Activated naive CD8-positive, alpha-beta T cell (primary cell): ENCODE measurements at regions not wholly inside any gene's neighbourhood (a gene's known extent, or its start where the extent isn't known, plus 50 kb on each side); places are given as distances from the start of the nearest gene placed in this dataset.
"Not testable (repeated sequence)": the region's sequence is repeated elsewhere in the genome, so short reads cannot be mapped to it uniquely, and the experiment has no call there.

Experiments used
- H3K27ac Mint-ChIP-seq: one replicate; pipeline ENCODE4 v1.8.0; 2021; ENCODE audit warnings: mixed read lengths
- H3K27me3 Mint-ChIP-seq: one replicate; pipeline ENCODE4 v1.8.0; 2021; ENCODE audit warnings: mixed read lengths
- H3K36me3 Mint-ChIP-seq: one replicate; pipeline ENCODE4 v1.8.0; 2021; ENCODE audit warnings: mixed read lengths
- H3K4me1 Mint-ChIP-seq: one replicate; pipeline ENCODE4 v1.8.0; 2021; ENCODE audit warnings: low read depth, mixed read lengths
- H3K4me3 Mint-ChIP-seq: one replicate; pipeline ENCODE4 v1.8.0; 2021; ENCODE audit warnings: mild to moderate bottlenecking, mixed read lengths
- H3K9me3 Mint-ChIP-seq: one replicate; pipeline ENCODE4 v1.8.0; 2021; ENCODE audit warnings: low read depth, mixed read lengths

- Mint-ChIP-seq H3K27ac (no peak overlapping the region), H3K36me3 (no peaks in the 10 kb centered on the region), H3K27me3 (no peaks in the 10 kb centered on the region), H3K9me3 (peaks cover 3% of the 10 kb centered on the region), H3K4me3 (no peak overlapping the region), H3K4me1 (no peaks in the 10 kb centered on the region)
Observed at GRCh38 chr10:105733924-105734323, 1092.8 kb downstream of the SORCS3 start.

- Mint-ChIP-seq H3K9me3 (peaks cover 4% of the 10 kb centered on the region), H3K27me3 (no peaks in the 10 kb centered on the region), H3K4me3 (no peak overlapping the region), H3K27ac (no peak overlapping the region), H3K4me1 (no peaks in the 10 kb centered on the region), H3K36me3 (no peaks in the 10 kb centered on the region)
Observed at GRCh38 chr10:105729428-105729827, 1088.3 kb downstream of the SORCS3 start.

- H3K36me3 Mint-ChIP-seq, H3K4me1 Mint-ChIP-seq, H3K27me3 Mint-ChIP-seq, H3K27ac Mint-ChIP-seq, H3K4me3 Mint-ChIP-seq, H3K9me3 Mint-ChIP-seq: not testable (repeated sequence)
Observed at GRCh38 chr10:105727586-105727985, 1086.5 kb downstream of the SORCS3 start.

- no peaks in the 10 kb centered on the region for H3K4me1 Mint-ChIP-seq
- no peak overlapping the region for H3K4me3 Mint-ChIP-seq
- H3K36me3 Mint-ChIP-seq: no peaks in the 10 kb centered on the region
- no peak overlapping the region for H3K27ac Mint-ChIP-seq
- no peaks in the 10 kb centered on the region for H3K27me3 Mint-ChIP-seq
- peaks cover 7% of the 10 kb centered on the region for H3K9me3 Mint-ChIP-seq
Observed at GRCh38 chr10:105727131-105727530, 1086.0 kb downstream of the SORCS3 start.

GRCh38 chr10:105726149-105726548 is 1085.1 kb downstream of the SORCS3 start:
- Mint-ChIP-seq H3K36me3 (no peaks in the 10 kb centered on the region), H3K27me3 (no peaks in the 10 kb centered on the region), H3K27ac (no peak overlapping the region), H3K4me1 (no peaks in the 10 kb centered on the region), H3K4me3 (no peak overlapping the region), H3K9me3 (peaks cover 7% of the 10 kb centered on the region)

GRCh38 chr10:105725007-105725406 is 1083.9 kb downstream of the SORCS3 start:
- Mint-ChIP-seq H3K27ac (no peak overlapping the region), H3K9me3 (peaks cover 7% of the 10 kb centered on the region)

GRCh38 chr10:105718207-105718995 is 1077.3 kb downstream of the SORCS3 start:
- Mint-ChIP-seq H3K27ac (no peak overlapping the region), H3K9me3 (peaks cover 8% of the 10 kb centered on the region), H3K36me3 (no peaks in the 10 kb centered on the region), H3K4me1 (no peaks in the 10 kb centered on the region), H3K4me3 (no peak overlapping the region), H3K27me3 (no peaks in the 10 kb centered on the region)

More at GRCh38 chr10:105725007-105725406, 1083.9 kb downstream of the SORCS3 start:
- Mint-ChIP-seq H3K4me1 (no peaks in the 10 kb centered on the region), H3K36me3 (no peaks in the 10 kb centered on the region), H3K4me3 (no peak overlapping the region), H3K27me3 (no peaks in the 10 kb centered on the region)

- H3K4me1 Mint-ChIP-seq: no peaks in the 10 kb centered on the region
- H3K9me3 Mint-ChIP-seq: peaks cover 8% of the 10 kb centered on the region
- H3K27ac Mint-ChIP-seq: no peak overlapping the region
- no peak overlapping the region for H3K4me3 Mint-ChIP-seq
- no peaks in the 10 kb centered on the region for H3K36me3 Mint-ChIP-seq
- no peaks in the 10 kb centered on the region for H3K27me3 Mint-ChIP-seq
Observed at GRCh38 chr10:105714728-105715127, 1073.6 kb downstream of the SORCS3 start.

- no peaks in the 10 kb centered on the region for H3K36me3 Mint-ChIP-seq
- no peaks in the 10 kb centered on the region for H3K27me3 Mint-ChIP-seq
- no peaks in the 10 kb centered on the region for H3K9me3 Mint-ChIP-seq
- H3K27ac Mint-ChIP-seq: no peak overlapping the region
- H3K4me3 Mint-ChIP-seq: no peak overlapping the region
- H3K4me1 Mint-ChIP-seq: no peaks in the 10 kb centered on the region
Observed at GRCh38 chr10:105707603-105708002, 1066.5 kb downstream of the SORCS3 start.

GRCh38 chr10:105706281-105707026 is 1065.4 kb downstream of the SORCS3 start:
- Mint-ChIP-seq H3K36me3 (no peaks in the 10 kb centered on the region), H3K4me3 (no peak overlapping the region), H3K9me3 (no peaks in the 10 kb centered on the region), H3K27ac (no peak overlapping the region), H3K27me3 (no peaks in the 10 kb centered on the region), H3K4me1 (no peaks in the 10 kb centered on the region)

GRCh38 chr10:105702211-105702610 is 1061.1 kb downstream of the SORCS3 start:
- H3K36me3 Mint-ChIP-seq: no peaks in the 10 kb centered on the region
- no peak overlapping the region for H3K4me3 Mint-ChIP-seq
- H3K4me1 Mint-ChIP-seq: no peaks in the 10 kb centered on the region
- no peaks in the 10 kb centered on the region for H3K27me3 Mint-ChIP-seq
- no peak overlapping the region for H3K27ac Mint-ChIP-seq
- no peaks in the 10 kb centered on the region for H3K9me3 Mint-ChIP-seq

- no peaks in the 10 kb centered on the region for H3K27me3 Mint-ChIP-seq
- H3K4me3 Mint-ChIP-seq: no peak overlapping the region
- H3K27ac Mint-ChIP-seq: no peak overlapping the region
- H3K4me1 Mint-ChIP-seq: no peaks in the 10 kb centered on the region
- H3K36me3 Mint-ChIP-seq: no peaks in the 10 kb centered on the region
- no peaks in the 10 kb centered on the region for H3K9me3 Mint-ChIP-seq
Observed at GRCh38 chr10:105700218-105700617, 1059.1 kb downstream of the SORCS3 start.

- H3K4me3 Mint-ChIP-seq: no peak overlapping the region
- H3K36me3 Mint-ChIP-seq: no peaks in the 10 kb centered on the region
- H3K27ac Mint-ChIP-seq: no peak overlapping the region
- H3K4me1 Mint-ChIP-seq: no peaks in the 10 kb centered on the region
- H3K27me3 Mint-ChIP-seq: no peaks in the 10 kb centered on the region
- H3K9me3 Mint-ChIP-seq: no peaks in the 10 kb centered on the region
Observed at GRCh38 chr10:105699504-105699903, 1058.4 kb downstream of the SORCS3 start.

- Mint-ChIP-seq H3K4me3 (no peak overlapping the region), H3K27me3 (no peaks in the 10 kb centered on the region), H3K9me3 (no peaks in the 10 kb centered on the region), H3K4me1 (no peaks in the 10 kb centered on the region), H3K36me3 (no peaks in the 10 kb centered on the region), H3K27ac (no peak overlapping the region)
Observed at GRCh38 chr10:105698592-105698991, 1057.5 kb downstream of the SORCS3 start.

GRCh38 chr10:105697290-105697780 is 1056.2 kb downstream of the SORCS3 start:
- no peak overlapping the region for H3K4me3 Mint-ChIP-seq
- H3K36me3 Mint-ChIP-seq: no peaks in the 10 kb centered on the region
- H3K4me1 Mint-ChIP-seq: no peaks in the 10 kb centered on the region
- H3K27ac Mint-ChIP-seq: no peak overlapping the region
- no peaks in the 10 kb centered on the region for H3K9me3 Mint-ChIP-seq
- H3K27me3 Mint-ChIP-seq: no peaks in the 10 kb centered on the region
